ENCODE measurements at regions not wholly inside any gene's neighbourhood (a gene's known extent, or its start where the extent isn't known, plus 50 kb on each side); places are given as distances from the start of the nearest gene placed in this dataset.

DNA sequence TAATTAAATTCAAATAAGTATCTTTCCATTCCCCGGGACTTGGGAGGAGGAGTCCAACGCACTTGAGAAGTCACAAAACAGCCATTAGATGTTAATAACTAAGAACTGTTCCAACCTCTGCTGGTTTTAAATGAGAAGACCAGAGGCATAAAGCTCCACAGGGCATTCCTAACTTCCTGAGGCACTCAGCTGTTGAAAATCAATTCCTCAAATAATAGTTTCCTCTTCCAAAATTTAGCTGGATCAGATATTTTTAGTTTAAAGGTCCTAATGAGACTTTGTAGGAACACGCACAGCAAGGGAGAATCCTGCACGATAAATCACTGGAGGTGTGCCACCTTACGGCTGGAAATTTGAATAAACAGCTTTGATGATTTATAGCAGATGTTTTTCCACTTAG lies 504.3 kb upstream of the ZFP42 start:
- Histone ChIP-seq H3K9me3 (ENCODE audit: control insufficient read depth in 4 of 4, insufficient read depth in 3 of 4, low read length in 3 of 4) (peaks cover 0 to 2% (median 0%) of the 10 kb centered on the region in 4 donors), H3K4me1 (ENCODE audit: control insufficient read depth in 5 of 5, insufficient read depth in 5 of 5, low read length in 5 of 5) (peaks cover 0 to 3% (median 0%) of the 10 kb centered on the region in 5 donors), H3K27ac (ENCODE audit: low read depth in 1 of 2, low read length in 1 of 2) (no peak overlapping the region), H3K36me3 (ENCODE audit: control insufficient read depth in 4 of 4, insufficient read depth in 4 of 4, low read length in 4 of 4) (no peaks in the 10 kb centered on the region), H3K4me3 (no peak overlapping the region), H3K9ac (ENCODE audit: insufficient read depth in 1 of 2, low read length in 2 of 2) (no peak overlapping the region), H3K27me3 (ENCODE audit: control insufficient read depth in 3 of 3, insufficient read depth in 3 of 3, low read length in 2 of 3) (no peaks in the 10 kb centered on the region)
- TF ChIP-seq, protein P1, sequence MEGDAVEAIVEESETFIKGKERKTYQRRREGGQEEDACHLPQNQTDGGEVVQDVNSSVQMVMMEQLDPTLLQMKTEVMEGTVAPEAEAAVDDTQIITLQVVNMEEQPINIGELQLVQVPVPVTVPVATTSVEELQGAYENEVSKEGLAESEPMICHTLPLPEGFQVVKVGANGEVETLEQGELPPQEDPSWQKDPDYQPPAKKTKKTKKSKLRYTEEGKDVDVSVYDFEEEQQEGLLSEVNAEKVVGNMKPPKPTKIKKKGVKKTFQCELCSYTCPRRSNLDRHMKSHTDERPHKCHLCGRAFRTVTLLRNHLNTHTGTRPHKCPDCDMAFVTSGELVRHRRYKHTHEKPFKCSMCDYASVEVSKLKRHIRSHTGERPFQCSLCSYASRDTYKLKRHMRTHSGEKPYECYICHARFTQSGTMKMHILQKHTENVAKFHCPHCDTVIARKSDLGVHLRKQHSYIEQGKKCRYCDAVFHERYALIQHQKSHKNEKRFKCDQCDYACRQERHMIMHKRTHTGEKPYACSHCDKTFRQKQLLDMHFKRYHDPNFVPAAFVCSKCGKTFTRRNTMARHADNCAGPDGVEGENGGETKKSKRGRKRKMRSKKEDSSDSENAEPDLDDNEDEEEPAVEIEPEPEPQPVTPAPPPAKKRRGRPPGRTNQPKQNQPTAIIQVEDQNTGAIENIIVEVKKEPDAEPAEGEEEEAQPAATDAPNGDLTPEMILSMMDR (IDR thresholded peaks at IDR 0.05; ENCODE audit: control extremely low read depth, extremely low read depth): no peak
- DNase-seq: no peak
- WGBS, 2 donors: 86 to 89% methylated on average over 5 of the region's 5 CpGs
- ATAC-seq (ENCODE audit: insufficient read depth, low FRiP score): no peak

GRCh38 chr4:187491959-187492358 lies 503.6 kb upstream of the ZFP42 start:
- peaks cover 0 to 2% (median 0%) of the 10 kb centered on the region in 4 donors for H3K9me3 ChIP-seq (ENCODE audit: control insufficient read depth in 4 of 4, insufficient read depth in 3 of 4, low read length in 3 of 4)
- DNase-seq (no peak), ATAC-seq (ENCODE audit: insufficient read depth, low FRiP score) (no peak)
- WGBS, 2 donors: 76 to 87% methylated on average over 2 of the region's 2 CpGs
- TF ChIP-seq, protein P1 (IDR thresholded peaks at IDR 0.05; ENCODE audit: control extremely low read depth, extremely low read depth): no peak
- no peak overlapping the region for H3K4me3 ChIP-seq
- H3K9ac ChIP-seq (ENCODE audit: insufficient read depth in 1 of 2, low read length in 2 of 2): no peak overlapping the region
- H3K4me1 ChIP-seq (ENCODE audit: control insufficient read depth in 5 of 5, insufficient read depth in 5 of 5, low read length in 5 of 5): peaks cover 0 to 8% (median 0%) of the 10 kb centered on the region in 5 donors
- no peaks in the 10 kb centered on the region for H3K36me3 ChIP-seq (ENCODE audit: control insufficient read depth in 4 of 4, insufficient read depth in 4 of 4, low read length in 4 of 4)
- no peaks in the 10 kb centered on the region for H3K27me3 ChIP-seq (ENCODE audit: control insufficient read depth in 3 of 3, insufficient read depth in 3 of 3, low read length in 2 of 3)
- no peak overlapping the region for H3K27ac ChIP-seq (ENCODE audit: low read depth in 1 of 2, low read length in 1 of 2)

- Histone ChIP-seq H3K4me3 (no peak overlapping the region), H3K27me3 (ENCODE audit: control insufficient read depth in 3 of 3, insufficient read depth in 3 of 3, low read length in 2 of 3) (no peaks in the 10 kb centered on the region), H3K4me1 (ENCODE audit: control insufficient read depth in 5 of 5, insufficient read depth in 5 of 5, low read length in 5 of 5) (peaks cover 0 to 8% (median 0%) of the 10 kb centered on the region in 5 donors), H3K27ac (ENCODE audit: low read depth in 1 of 2, low read length in 1 of 2) (no peak overlapping the region), H3K9ac (ENCODE audit: insufficient read depth in 1 of 2, low read length in 2 of 2) (no peak overlapping the region), H3K9me3 (ENCODE audit: control insufficient read depth in 4 of 4, insufficient read depth in 3 of 4, low read length in 3 of 4) (no peaks in the 10 kb centered on the region), H3K36me3 (ENCODE audit: control insufficient read depth in 4 of 4, insufficient read depth in 4 of 4, low read length in 4 of 4) (no peaks in the 10 kb centered on the region)
- DNase-seq (no peak), ATAC-seq (ENCODE audit: insufficient read depth, low FRiP score) (no peak)
- TF ChIP-seq, protein P1 (IDR thresholded peaks at IDR 0.05; ENCODE audit: control extremely low read depth, extremely low read depth): no peak
Observed at GRCh38 chr4:187493661-187494060, 501.9 kb upstream of the ZFP42 start.

DNA sequence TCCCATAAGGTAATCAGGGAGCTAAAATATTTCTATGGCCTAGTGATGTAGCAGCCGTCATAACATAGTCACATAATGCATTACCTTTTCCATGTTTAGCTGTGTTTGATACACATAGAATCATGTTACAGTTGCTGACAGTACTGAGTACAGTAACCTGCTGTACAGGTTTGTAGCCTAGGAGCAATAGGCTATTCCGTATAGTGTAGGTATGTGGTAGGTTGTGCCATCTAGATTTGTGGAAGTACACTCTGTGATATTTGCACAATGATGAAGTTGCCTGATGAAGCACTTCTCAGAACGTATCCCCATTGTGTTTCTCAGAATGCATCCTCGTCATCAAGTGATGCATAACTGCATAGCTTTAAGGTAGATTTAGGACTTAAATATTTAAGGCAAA lies 495.6 kb upstream of the ZFP42 start:
- no peak overlapping the region for H3K4me3 ChIP-seq
- no peak overlapping the region for H3K27ac ChIP-seq (ENCODE audit: low read depth in 1 of 2, low read length in 1 of 2)
- peaks cover 0 to 12% (median 0%) of the 10 kb centered on the region in 5 donors for H3K4me1 ChIP-seq (ENCODE audit: control insufficient read depth in 5 of 5, insufficient read depth in 5 of 5, low read length in 5 of 5)
- no peak for ATAC-seq (ENCODE audit: insufficient read depth, low FRiP score)
- peak in 2 of 3 donors; percentile 37 to 57 for DNase-seq
- 79 to 87% methylated on average over 4 of the region's 4 CpGs for WGBS, 2 donors
- no peaks in the 10 kb centered on the region for H3K27me3 ChIP-seq (ENCODE audit: control insufficient read depth in 3 of 3, insufficient read depth in 3 of 3, low read length in 2 of 3)
- H3K9me3 ChIP-seq (ENCODE audit: control insufficient read depth in 4 of 4, insufficient read depth in 3 of 4, low read length in 3 of 4): peaks cover 0 to under 1% (median 0%) of the 10 kb centered on the region in 4 donors
- H3K9ac ChIP-seq (ENCODE audit: insufficient read depth in 1 of 2, low read length in 2 of 2): no peak overlapping the region
- TF ChIP-seq, protein P1 (IDR thresholded peaks at IDR 0.05; ENCODE audit: control extremely low read depth, extremely low read depth): no peak
- H3K36me3 ChIP-seq (ENCODE audit: control insufficient read depth in 4 of 4, insufficient read depth in 4 of 4, low read length in 4 of 4): no peaks in the 10 kb centered on the region
